ENCODE measurements at regions not wholly inside any gene's neighbourhood (a gene's known extent, or its start where the extent isn't known, plus 50 kb on each side); places are given as distances from the start of the nearest gene placed in this dataset.
"Not testable (repeated sequence)": the region's sequence is repeated elsewhere in the genome, so short reads cannot be mapped to it uniquely, and the experiment has no call there.

DNA sequence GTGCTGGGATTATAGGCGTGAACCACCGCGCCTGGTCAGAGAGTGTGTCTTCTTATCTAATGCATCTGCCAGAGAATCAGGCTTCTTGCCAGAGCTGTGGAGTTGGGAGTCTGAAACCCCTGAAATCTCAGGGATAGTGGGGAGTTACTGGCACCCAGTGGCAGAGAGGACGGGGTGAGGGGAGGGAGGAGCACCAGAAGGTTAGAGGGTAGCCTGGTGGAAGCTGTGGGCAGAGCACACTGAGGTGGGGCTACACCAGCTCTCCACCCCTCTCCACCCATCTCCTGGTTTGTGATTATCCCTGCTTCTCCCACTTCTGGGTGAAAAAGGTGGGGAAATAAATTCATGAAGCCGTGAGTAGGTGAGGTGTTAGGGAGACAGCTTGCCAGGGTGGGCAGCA lies 63.9 kb upstream of the FAM153A start:
- TF ChIP-seq, protein P1, sequence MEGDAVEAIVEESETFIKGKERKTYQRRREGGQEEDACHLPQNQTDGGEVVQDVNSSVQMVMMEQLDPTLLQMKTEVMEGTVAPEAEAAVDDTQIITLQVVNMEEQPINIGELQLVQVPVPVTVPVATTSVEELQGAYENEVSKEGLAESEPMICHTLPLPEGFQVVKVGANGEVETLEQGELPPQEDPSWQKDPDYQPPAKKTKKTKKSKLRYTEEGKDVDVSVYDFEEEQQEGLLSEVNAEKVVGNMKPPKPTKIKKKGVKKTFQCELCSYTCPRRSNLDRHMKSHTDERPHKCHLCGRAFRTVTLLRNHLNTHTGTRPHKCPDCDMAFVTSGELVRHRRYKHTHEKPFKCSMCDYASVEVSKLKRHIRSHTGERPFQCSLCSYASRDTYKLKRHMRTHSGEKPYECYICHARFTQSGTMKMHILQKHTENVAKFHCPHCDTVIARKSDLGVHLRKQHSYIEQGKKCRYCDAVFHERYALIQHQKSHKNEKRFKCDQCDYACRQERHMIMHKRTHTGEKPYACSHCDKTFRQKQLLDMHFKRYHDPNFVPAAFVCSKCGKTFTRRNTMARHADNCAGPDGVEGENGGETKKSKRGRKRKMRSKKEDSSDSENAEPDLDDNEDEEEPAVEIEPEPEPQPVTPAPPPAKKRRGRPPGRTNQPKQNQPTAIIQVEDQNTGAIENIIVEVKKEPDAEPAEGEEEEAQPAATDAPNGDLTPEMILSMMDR (IDR thresholded peaks at IDR 0.05; ENCODE audit: low read depth, low read length): not testable (repeated sequence)
- TF ChIP-seq EZH2phosphoT487 (IDR thresholded peaks at IDR 0.05; ENCODE audit: low read depth): not testable (repeated sequence)
